Right cardiac atrium (tissue), 5 donors: ENCODE measurements at regions not wholly inside any gene's neighbourhood (a gene's known extent, or its start where the extent isn't known, plus 50 kb on each side); places are given as distances from the start of the nearest gene placed in this dataset.

Experiments
- ATAC-seq, 2 donors: fragments of 200-7000 bp; cut with Tn5 transposase; one replicate each; pipeline versions ENCODE4 v1.8.0 to v1.9.1; 2020; ENCODE audit warnings: moderate library complexity in 2 of 2, mild to moderate bottlenecking in 1 of 2
- DNase-seq, 3 donors: peaks; one replicate each; pipeline ENCODE4 v3.0.0-alpha.2; 2020
- H3K27ac ChIP-seq: one replicate; pipeline ENCODE4 v1.5.1; 2013; ENCODE audit warnings: mild to moderate bottlenecking, low read length, control low read depth, moderate library complexity
- H3K27me3 ChIP-seq: one replicate; pipeline ENCODE4 v1.6.1; 2013; ENCODE audit not compliant: control insufficient read depth, insufficient read depth
- H3K4me1 ChIP-seq: one replicate; pipeline ENCODE4 v1.6.1; 2013; ENCODE audit warnings: low read length; ENCODE audit not compliant: control insufficient read depth, insufficient read depth
- H3K4me3 ChIP-seq: one replicate; pipeline ENCODE4 v1.5.1; 2013; ENCODE audit warnings: low read length, control low read depth
- H3K9me3 ChIP-seq: one replicate; pipeline ENCODE4 v1.6.1; 2013; ENCODE audit warnings: low read length; ENCODE audit not compliant: control insufficient read depth
- WGBS: extraction: QIAGEN DNeasy Blood & Tissue Kit; methylation state at CpG from one replicate; pipeline ENCODE4 v1.1.7; 2013; 5-methylcytosine and 5-hydroxymethylcytosine counted together
- intact Hi-C, 4 donors: fragments of 100-400 bp; cut with DNase I; formaldehyde crosslinking; loops; one replicate each; pipeline versions ENCODE4 v1.11.0 to v1.14.0; 2022 to 2023
- donor health status: healthy with polysubstance abuse.
- donor health status: DM: no; HTN: yes; CAD: no.
- donor health status: DM: no; HTN: no; CAD: no.
- donor health status: DM: no; HTN: yes; CAD: no; lungs with severe emphysema.
- donor health status: DM: yes; HTN: yes; CAD: no.

GRCh38 chr15:75151214-75152128 is 50.2 kb upstream of the C15orf39 start:
- H3K9me3 ChIP-seq, result no peaks in the 10 kb centered on the region
- intact Hi-C loops, result no loop called here
- H3K27me3 ChIP-seq, result no peaks in the 10 kb centered on the region
- peak overlapping the region; percentile 70 for H3K27ac ChIP-seq
- 52% methylated on average over 5 of the region's 5 CpGs for WGBS
- DNase-seq, result peak in 2 of 3 donors; percentile 35 to 70
- peak; percentile 61 to 62 for ATAC-seq
- H3K4me1 ChIP-seq, result no peaks in the 10 kb centered on the region
- H3K4me3 ChIP-seq, result no peak overlapping the region
